GM12878 (cell line): ENCODE measurements at regions not wholly inside any gene's neighbourhood (a gene's known extent, or its start where the extent isn't known, plus 50 kb on each side); places are given as distances from the start of the nearest gene placed in this dataset.

Experiments used
- ATAC-seq: fragments of 200-7000 bp; cut with Tn5 transposase; 3 replicates; pipeline ENCODE4 v1.9.1; 2020; ENCODE audit warnings: mild to moderate bottlenecking, moderate library complexity
- BruUV-seq: library from RNA; stranded (reverse); fragments of 400-500 nt; replicated peaks from 2 replicates; lab custom pipeline; 2021; lab: Mats Ljungman, UMichigan
- CTCF ChIA-PET: fragments of 300-600 bp; sonication (Branson Sonifier 250); formaldehyde crosslinking; extraction: SDS; loops from one replicate; lab custom pipeline; 2021; ENCODE audit warnings: inconsistent platforms; lab: Yijun Ruan, JAX
- POLR2A ChIA-PET: fragments of 350-600 bp; formaldehyde crosslinking; extraction: SDS; loops from one replicate; lab custom pipeline; 2021; ENCODE audit warnings: inconsistent platforms; lab: Charles Lee
- RAD21 ChIA-PET: fragments of 300-600 bp; sonication (Branson Sonifier 250); formaldehyde crosslinking; loops from one replicate; lab custom pipeline; 2023; ENCODE audit warnings: antibody characterized with exemption; ENCODE audit not compliant: unreplicated experiment; lab: Charles Lee
- SMC1A ChIA-PET: fragments of 300-600 bp; sonication (Branson Sonifier 250); formaldehyde crosslinking; loops from one replicate; lab custom pipeline; 2023; ENCODE audit not compliant: unreplicated experiment, uncharacterized antibody; lab: Charles Lee
- DNase-seq: peaks from one replicate; pipeline ENCODE4 v3.0.0-alpha.2; 2011; ENCODE audit warnings: low read depth, low spot score
- FAIRE-seq: peaks from 3 replicates; lab custom pipeline; 2011; peaks lifted over from hg19 to GRCh38; lab: Jason Lieb, UNC
- H2AFZ ChIP-seq: 2 replicates; pipeline ENCODE4 v1.6.0; 2011; ENCODE audit warnings: low read depth, low read length, control low read depth; ENCODE audit not compliant: control insufficient read depth
- H3K27ac ChIP-seq: 2 replicates; pipeline ENCODE4 v1.5.1; 2011; ENCODE audit warnings: control low read depth; ENCODE audit not compliant: control insufficient read depth, insufficient read depth
- H3K27me3 ChIP-seq, 2 experiments: replicated peaks in 1 of 2; 2 replicates each; pipeline versions ENCODE4 v1.6.0 to v1.6.1; 2011; ENCODE audit warnings: low read length in 1 of 2; ENCODE audit not compliant: control insufficient read depth in 2 of 2, insufficient read depth in 2 of 2
- H3K36me3 ChIP-seq, 2 experiments: 2 replicates each; pipeline ENCODE4 v1.5.1; 2011; ENCODE audit warnings: low read length in 1 of 2; ENCODE audit not compliant: control insufficient read depth in 2 of 2, insufficient read depth in 2 of 2
- H3K4me1 ChIP-seq: 2 replicates; pipeline ENCODE4 v1.6.1; 2011; ENCODE audit warnings: mild to moderate bottlenecking, low read length, moderate library complexity, mixed read lengths; ENCODE audit not compliant: control insufficient read depth, insufficient read depth
- H3K4me2 ChIP-seq: 2 replicates; pipeline ENCODE4 v1.6.0; 2011; ENCODE audit warnings: control low read depth; ENCODE audit not compliant: control insufficient read depth, insufficient read depth
- H3K4me3 ChIP-seq: fragments of 200-600 bp; sonication (generic); 2 replicates; pipeline ENCODE4 v1.5.1; 2016
- H3K79me2 ChIP-seq: 2 replicates; pipeline ENCODE4 v1.6.0; 2011; ENCODE audit warnings: low read length; ENCODE audit not compliant: control insufficient read depth, insufficient read depth
- H3K9ac ChIP-seq: 2 replicates; pipeline ENCODE4 v1.8.0; 2011; ENCODE audit warnings: low read length, control low read depth, mixed read lengths; ENCODE audit not compliant: control insufficient read depth, insufficient read depth
- H3K9me3 ChIP-seq: replicated peaks from 3 replicates; pipeline ENCODE4 v1.5.1; 2011; ENCODE audit warnings: mild to moderate bottlenecking, low read length; ENCODE audit not compliant: control insufficient read depth, insufficient read depth
- H4K20me1 ChIP-seq: 2 replicates; pipeline ENCODE4 v1.6.0; 2011; ENCODE audit not compliant: control insufficient read depth, insufficient read depth
- CBFB ChIP-seq: IDR thresholded peaks from 2 replicates; pipeline ENCODE4 v1.6.1; 2016; ENCODE audit warnings: antibody characterized with exemption, low read depth
- CBX3 ChIP-seq: fragments of 200-600 bp; sonication (generic); IDR thresholded peaks from 2 replicates; pipeline ENCODE4 v1.6.1; 2016; ENCODE audit warnings: low read depth, borderline replicate concordance
- EGR1 ChIP-seq, 2 experiments: IDR thresholded peaks; 1 replicate in 1 of 2; 2 replicates in 1 of 2; pipeline ENCODE4 v1.6.1; 2011 to 2012; ENCODE audit warnings: low read depth in 2 of 2, low read length in 2 of 2, borderline replicate concordance in 1 of 2, mild to moderate bottlenecking in 1 of 2, moderate library complexity in 1 of 2
- IKZF2 ChIP-seq, 2 experiments: fragments of 450-650 bp; IDR thresholded peaks; 2 replicates each; pipeline ENCODE4 v1.6.1; 2017; ENCODE audit warnings: mild to moderate bottlenecking in 2 of 2, moderate library complexity in 2 of 2
- MEF2A ChIP-seq: IDR thresholded peaks from 2 replicates; pipeline ENCODE4 v1.6.1; 2011; ENCODE audit warnings: low read depth, mild to moderate bottlenecking, low read length, moderate library complexity; ENCODE audit not compliant: insufficient read depth
- PAX8 ChIP-seq: fragments of 450-650 bp; IDR thresholded peaks from 2 replicates; pipeline ENCODE4 v1.6.1; 2017; ENCODE audit warnings: mild to moderate bottlenecking, moderate library complexity
- SIN3A ChIP-seq: IDR thresholded peaks from 2 replicates; pipeline ENCODE4 v1.6.1; 2012; ENCODE audit warnings: low read depth, low read length, improper control_type of control experiment
- SIX5 ChIP-seq: IDR thresholded peaks from 2 replicates; pipeline ENCODE4 v1.6.1; 2011; ENCODE audit warnings: mild to moderate bottlenecking, low read depth, low read length, moderate library complexity; ENCODE audit not compliant: severe bottlenecking
- WGBS: methylation state at CpG from one replicate; pipeline ENCODE4 v1.1.6; 2016; ENCODE audit warnings: low lambda C conversion rate; ENCODE audit not compliant: insufficient replicate concordance, insufficient coverage; ENCODE audit errors: missing lambda C conversion rate; 5-methylcytosine and 5-hydroxymethylcytosine counted together
- in situ Hi-C: fragments of 300-500 bp; cut with MboI; formaldehyde crosslinking; loops from 9 replicates; pipeline ENCODE4 v1.14.3; 2018; ENCODE audit warnings: mixed read lengths
- intact Hi-C: fragments of 100-400 bp; cut with micrococcal nuclease; formaldehyde crosslinking; loops from one replicate; pipeline ENCODE4 v1.14.2; 2022; ENCODE audit not compliant: unreplicated experiment
- TF ChIP-seq, protein P1 (sequence below): fragments of 450-650 bp; IDR thresholded peaks from 2 replicates; pipeline ENCODE4 v1.6.1; 2016; ENCODE audit warnings: mild to moderate bottlenecking
- TF ChIP-seq, protein P2 (sequence below): fragments of 450-650 bp; IDR thresholded peaks from 2 replicates; pipeline ENCODE4 v1.6.1; 2017; ENCODE audit warnings: antibody characterized with exemption, mild to moderate bottlenecking, moderate library complexity
- TF ChIP-seq, protein P3 (sequence below): IDR thresholded peaks from 2 replicates; pipeline ENCODE4 v1.6.1; 2012; ENCODE audit warnings: low read depth, low read length, improper control_type of control experiment

DNA sequence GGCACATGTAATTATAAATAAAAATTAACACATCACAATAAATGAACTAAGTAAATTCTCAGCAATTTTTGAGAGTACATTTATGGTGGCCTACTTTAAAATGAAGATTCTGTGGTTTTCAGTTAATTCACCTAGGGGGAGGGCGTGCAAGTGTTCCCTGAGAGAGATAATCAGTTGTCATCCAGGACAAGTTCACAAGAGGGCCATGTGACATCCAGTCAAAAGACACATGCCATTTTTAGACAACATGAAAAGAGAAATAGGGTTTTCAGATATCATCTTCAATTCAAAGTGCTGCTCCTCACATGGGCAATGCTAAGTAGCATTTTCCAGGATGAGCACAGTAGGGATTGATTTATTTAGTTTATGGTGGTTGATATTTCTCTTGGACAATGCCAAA lies 393.7 kb downstream of the STK39 start:
- DNase-seq, result no peak
- TF ChIP-seq CBX3, result no peak
- TF ChIP-seq, protein P1, sequence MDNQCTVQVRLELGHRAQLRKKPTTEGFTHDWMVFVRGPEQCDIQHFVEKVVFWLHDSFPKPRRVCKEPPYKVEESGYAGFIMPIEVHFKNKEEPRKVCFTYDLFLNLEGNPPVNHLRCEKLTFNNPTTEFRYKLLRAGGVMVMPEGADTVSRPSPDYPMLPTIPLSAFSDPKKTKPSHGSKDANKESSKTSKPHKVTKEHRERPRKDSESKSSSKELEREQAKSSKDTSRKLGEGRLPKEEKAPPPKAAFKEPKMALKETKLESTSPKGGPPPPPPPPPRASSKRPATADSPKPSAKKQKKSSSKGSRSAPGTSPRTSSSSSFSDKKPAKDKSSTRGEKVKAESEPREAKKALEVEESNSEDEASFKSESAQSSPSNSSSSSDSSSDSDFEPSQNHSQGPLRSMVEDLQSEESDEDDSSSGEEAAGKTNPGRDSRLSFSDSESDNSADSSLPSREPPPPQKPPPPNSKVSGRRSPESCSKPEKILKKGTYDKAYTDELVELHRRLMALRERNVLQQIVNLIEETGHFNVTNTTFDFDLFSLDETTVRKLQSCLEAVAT, result no peak
- TF ChIP-seq, protein P2, sequence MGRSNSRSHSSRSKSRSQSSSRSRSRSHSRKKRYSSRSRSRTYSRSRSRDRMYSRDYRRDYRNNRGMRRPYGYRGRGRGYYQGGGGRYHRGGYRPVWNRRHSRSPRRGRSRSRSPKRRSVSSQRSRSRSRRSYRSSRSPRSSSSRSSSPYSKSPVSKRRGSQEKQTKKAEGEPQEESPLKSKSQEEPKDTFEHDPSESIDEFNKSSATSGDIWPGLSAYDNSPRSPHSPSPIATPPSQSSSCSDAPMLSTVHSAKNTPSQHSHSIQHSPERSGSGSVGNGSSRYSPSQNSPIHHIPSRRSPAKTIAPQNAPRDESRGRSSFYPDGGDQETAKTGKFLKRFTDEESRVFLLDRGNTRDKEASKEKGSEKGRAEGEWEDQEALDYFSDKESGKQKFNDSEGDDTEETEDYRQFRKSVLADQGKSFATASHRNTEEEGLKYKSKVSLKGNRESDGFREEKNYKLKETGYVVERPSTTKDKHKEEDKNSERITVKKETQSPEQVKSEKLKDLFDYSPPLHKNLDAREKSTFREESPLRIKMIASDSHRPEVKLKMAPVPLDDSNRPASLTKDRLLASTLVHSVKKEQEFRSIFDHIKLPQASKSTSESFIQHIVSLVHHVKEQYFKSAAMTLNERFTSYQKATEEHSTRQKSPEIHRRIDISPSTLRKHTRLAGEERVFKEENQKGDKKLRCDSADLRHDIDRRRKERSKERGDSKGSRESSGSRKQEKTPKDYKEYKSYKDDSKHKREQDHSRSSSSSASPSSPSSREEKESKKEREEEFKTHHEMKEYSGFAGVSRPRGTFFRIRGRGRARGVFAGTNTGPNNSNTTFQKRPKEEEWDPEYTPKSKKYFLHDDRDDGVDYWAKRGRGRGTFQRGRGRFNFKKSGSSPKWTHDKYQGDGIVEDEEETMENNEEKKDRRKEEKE, result no peak
- TF ChIP-seq IKZF2 (IDR thresholded peaks at IDR 0.05), result no peak
- no peak for TF ChIP-seq EGR1 (IDR thresholded peaks at IDR 0.05; ENCODE audit: borderline replicate concordance in 1 of 2, low read depth in 2 of 2, low read length in 2 of 2)
- TF ChIP-seq PAX8, result no peak
- TF ChIP-seq CBFB, result no peak
- TF ChIP-seq SIX5, result no peak
- TF ChIP-seq, protein P3, sequence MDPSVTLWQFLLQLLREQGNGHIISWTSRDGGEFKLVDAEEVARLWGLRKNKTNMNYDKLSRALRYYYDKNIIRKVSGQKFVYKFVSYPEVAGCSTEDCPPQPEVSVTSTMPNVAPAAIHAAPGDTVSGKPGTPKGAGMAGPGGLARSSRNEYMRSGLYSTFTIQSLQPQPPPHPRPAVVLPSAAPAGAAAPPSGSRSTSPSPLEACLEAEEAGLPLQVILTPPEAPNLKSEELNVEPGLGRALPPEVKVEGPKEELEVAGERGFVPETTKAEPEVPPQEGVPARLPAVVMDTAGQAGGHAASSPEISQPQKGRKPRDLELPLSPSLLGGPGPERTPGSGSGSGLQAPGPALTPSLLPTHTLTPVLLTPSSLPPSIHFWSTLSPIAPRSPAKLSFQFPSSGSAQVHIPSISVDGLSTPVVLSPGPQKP, result no peak
- TF ChIP-seq SIN3A, result no peak
- TF ChIP-seq MEF2A, result no peak
- TF ChIP-seq, all 136 proteins: peak for 0
- Histone ChIP-seq H4K20me1 (no peaks in the 10 kb centered on the region), H3K9ac (no peak overlapping the region), H3K9me3 (no peaks in the 10 kb centered on the region), H2AFZ (no peak overlapping the region), H3K4me3 (no peak overlapping the region), H3K4me2 (no peak overlapping the region), H3K36me3 (no peaks in the 10 kb centered on the region), H3K4me1 (no peaks in the 10 kb centered on the region), H3K79me2 (no peaks in the 10 kb centered on the region), H3K27ac (no peak overlapping the region), H3K27me3 (no peaks in the 10 kb centered on the region)
- in situ Hi-C loops (no loop called here), intact Hi-C loops (no loop called here)
- BruUV-seq, result no TSS peak
- no peak for FAIRE-seq
- ChIA-PET POLR2A (no interaction called here), RAD21 (no interaction called here), CTCF (no interaction called here), SMC1A (no interaction called here)
- ATAC-seq, result no peak
- WGBS, result 0% methylated on average over 1 of the region's 1 CpG
